SH-SY5Y (cell line): ENCODE measurements at regions not wholly inside any gene's neighbourhood (a gene's known extent, or its start where the extent isn't known, plus 50 kb on each side); places are given as distances from the start of the nearest gene placed in this dataset.

Source experiments
- GATA2 ChIP-seq: IDR thresholded peaks from 2 replicates; pipeline ENCODE4 v1.6.1; 2011; ENCODE audit warnings: mild to moderate bottlenecking, low read depth, low read length
- GATA3 ChIP-seq: IDR thresholded peaks from 2 replicates; pipeline ENCODE4 v1.6.1; 2011; ENCODE audit warnings: low read depth, mild to moderate bottlenecking, low read length, moderate library complexity

DNA sequence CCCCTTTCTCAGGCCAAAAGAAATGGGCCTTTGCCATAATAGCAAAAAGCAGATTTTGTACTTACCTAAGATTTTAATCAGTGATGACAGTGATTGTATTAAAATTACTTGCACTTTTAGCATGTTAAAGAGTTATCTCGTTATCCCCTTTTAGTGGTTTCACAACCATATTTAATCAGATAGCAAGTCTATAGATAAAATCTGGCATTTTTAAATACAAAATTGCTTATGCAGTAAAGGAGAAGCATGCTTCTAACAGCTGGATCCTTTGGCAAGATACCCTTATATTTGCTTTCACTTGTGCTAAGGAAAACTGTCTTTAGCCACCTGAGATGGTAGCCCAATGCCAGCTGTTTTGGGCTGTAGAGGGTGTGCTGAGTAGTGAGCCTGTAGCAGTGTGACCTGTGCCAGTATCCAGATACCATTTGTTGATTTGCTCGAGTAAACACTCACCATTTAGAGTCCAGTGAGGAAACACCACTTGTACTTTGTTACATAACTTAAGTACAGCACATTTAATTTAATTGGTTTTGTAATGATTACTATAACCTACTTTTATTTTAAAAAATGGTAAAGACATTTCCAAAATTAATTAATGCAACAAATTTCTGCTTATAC lies 314.4 kb upstream of the ZP4 start:
- TF ChIP-seq GATA2 (no peak), GATA3 (peak; percentile 71)

DNA sequence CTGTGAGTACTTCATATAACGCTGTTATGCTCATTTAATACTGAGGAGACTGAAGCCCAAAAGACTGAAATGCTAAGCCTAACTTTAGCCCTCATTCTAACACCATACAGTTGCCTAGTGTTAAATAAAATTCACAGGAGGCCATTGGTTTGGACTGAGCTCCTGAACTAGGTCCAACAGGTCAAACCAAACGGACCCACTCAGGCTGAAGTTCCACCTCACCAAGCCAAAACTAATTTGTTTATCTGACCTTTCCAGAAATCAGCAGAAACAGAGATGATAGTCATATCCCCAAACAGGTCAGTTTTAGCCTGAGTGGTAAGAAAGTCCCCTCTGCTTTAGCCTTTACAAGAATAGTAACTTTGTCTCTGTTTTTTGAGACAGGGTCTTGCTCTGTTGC lies 311.3 kb upstream of the ZP4 start:
- TF ChIP-seq GATA2 (no peak), GATA3 (no peak)

DNA sequence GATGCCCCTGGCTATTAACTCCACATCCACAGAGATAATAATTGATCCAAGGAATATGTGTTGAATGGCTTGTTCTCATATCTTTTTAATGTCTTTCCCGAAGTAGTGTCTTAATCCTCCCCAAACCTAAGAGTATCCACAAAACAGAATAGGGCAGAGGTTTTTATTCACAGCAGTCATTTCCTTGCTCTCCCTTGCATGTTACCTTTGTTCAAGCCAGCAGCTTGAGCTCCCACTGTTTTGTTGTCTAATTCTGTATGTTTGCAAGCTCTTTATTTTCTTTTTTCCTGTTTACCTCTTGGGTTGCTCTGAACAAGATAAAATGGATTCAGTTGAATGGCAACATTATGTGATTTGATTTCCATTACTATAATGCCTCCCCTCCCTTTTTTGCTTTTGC lies 308.6 kb upstream of the ZP4 start:
- TF ChIP-seq GATA3 (no peak), GATA2 (no peak)

DNA sequence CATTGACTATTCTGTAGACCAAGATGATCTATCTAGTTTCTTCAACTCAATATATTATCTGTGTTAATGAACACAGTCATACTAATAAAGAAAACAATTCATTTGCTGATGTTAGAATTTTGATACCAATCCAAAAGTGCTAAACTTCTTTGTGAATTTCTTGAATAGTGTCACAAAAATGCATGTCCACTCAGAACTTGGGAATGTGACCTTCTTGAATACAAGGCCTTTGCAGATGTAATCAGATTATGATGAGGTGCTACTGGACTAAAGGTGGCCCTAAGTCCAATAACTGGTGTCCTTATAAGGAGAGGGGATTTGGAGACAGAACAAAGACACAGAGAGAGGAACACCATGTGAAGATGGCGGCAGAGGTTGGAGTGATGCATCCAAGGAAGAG lies 305.8 kb upstream of the ZP4 start:
- no peak for TF ChIP-seq GATA3

DNA sequence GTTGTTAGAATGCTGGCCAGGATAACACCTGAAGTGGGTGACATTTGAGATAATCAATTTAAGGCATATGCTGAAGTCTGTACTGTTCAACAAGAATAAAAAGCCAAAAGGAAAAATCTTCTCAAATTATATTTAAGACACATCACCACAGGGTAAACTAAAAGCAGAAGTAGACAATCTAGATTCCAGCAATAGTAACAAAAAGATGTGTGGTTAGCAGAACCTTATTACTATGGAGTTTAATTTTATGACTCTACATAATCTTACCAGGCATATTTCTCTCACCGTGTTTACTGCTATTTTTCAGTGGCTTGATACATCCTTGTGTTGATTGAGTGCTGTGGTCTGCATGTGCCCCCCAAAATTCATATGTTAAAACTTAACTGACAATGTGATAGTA lies 300.4 kb upstream of the ZP4 start:
- TF ChIP-seq GATA2 (no peak), GATA3 (no peak)

DNA sequence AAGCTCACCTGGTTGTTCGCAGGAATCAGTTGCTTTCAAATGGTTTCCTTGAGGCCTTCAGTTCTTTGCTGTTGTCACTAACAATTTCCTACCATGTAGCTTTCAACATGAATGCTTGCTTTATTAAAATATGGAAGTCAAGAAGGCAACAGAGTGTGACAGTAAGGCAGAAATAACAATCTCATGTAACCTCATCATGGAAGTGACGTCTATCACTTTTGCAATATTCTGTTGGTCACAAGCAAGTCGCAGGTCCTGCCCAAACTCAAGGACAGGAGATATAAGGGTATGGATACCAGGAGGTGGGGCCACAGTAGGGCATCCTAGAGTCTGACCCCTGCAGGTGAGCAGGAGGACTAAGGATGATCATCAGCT lies 296.8 kb upstream of the ZP4 start:
- TF ChIP-seq GATA2 = no peak
- no peak for TF ChIP-seq GATA3

DNA sequence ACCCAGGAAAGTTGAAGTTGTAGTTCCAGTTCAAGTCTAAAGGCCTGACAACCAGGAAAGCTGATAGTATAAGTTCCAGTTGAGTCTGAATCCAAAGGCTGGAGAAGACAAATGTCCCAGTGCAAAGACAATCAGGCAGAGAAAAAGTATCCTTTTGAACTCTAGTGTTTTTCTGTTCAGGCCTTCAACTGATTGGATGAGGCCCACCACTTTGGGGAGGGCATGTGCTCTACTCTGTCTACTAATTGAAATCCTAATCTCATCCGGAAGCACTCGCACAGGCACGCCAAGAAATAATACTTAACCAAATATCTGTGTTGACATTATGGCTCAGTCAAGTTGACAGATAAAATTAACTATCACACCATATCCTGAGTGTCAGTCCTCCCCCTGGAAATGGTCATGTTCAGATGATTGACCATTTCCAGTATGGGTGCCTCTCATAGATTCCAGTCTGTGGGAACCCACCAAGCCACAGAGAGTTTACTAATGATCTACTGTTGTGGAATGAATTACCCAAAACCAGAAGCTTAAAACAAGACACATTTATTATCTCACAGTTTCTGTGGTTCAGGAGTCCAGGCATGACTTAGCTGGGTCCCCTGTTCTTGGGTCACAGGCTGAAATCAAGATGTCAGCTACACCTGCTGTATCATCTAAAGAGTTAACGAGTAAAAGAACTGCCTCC lies 296.3 kb upstream of the ZP4 start:
- TF ChIP-seq GATA3 (no peak), GATA2 (no peak)

DNA sequence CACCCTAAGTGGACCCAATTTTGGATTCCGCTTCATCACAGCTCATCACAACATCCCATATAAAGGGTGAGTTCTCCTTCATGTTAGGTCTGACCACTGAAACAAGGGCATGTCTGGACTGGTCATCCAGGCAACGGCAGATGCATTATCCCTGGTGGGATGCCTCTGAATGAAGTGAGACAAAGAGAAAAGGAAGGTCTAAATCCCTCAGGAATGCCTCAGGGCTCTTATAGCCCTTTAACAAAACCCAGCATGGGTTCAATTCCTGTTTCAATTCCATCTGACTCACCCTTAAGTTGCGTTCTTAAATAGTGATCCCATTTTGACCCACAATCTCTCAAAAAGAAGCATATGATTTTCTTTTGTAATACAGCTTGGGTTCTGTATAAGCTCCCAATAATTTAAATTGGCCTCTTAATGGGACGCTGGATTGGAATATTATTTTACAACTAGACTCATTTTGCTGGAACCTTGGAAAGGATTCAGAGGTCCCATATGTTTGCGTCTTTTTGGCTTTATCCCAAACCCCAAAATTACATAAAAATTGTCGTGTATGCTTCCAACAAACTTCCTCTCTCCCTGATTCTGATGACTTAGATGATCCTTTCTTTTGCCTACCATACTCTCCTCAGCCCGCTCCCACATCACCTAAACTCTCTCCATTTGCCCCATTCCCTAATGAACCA lies 287.4 kb upstream of the ZP4 start:
- TF ChIP-seq GATA2 = no peak

DNA sequence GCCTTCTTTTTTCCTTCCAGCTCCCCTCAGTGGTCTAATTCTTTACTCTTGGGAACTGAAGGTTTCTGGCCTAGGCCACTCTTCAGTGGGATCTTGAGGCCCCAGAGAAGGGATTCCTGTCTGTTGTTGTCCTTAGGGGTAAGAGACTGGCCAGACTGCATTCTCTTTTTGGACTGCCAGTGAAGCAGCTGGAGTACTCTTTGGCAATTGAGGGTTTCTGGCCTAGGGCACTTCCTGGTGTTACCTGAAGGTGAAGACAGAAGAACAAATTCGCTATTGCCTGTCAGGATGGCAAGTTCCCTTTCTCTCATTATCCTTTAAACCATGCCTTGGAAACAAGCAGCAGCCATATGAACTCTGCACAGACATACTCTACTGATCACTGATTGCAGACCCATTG lies 286.6 kb upstream of the ZP4 start:
- TF ChIP-seq GATA2 (no peak), GATA3 (no peak)

DNA sequence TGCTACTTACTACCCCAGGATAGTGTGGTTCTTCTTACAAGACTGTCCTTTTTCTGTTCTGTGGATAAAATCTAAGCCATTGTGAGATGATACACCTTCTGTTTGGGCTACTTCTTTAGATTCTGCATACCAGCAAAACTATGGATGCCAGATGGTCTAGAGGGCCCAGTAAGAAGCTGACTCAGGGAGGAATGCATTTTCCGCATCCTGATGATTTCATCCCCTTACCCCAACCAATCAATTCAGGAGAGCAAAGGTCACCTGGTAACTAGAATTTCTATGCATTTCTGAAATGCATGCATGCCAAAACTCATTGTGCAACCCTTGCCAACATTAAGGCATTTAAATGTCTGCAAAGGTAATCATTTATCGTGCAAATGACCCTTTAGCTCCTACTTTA lies 285.7 kb upstream of the ZP4 start:
- TF ChIP-seq GATA2 (no peak), GATA3 (no peak)

DNA sequence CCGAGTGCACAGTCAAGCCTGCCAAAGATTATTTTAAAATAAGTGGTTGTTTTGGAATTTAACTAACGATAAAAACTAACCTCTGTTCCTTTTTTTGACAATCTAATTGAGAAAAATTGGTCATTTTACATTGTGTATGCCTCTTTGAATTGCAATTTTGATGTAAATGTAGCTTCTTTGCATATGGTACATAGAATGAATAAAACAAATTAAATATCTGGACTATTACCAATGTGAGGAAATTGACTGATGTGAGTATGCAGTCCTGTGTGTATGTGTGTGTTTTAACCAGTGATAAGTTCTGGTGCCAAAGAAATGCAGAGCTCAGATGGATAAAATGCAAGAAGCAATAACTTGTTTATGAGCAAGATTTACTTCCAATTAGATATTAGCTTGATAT lies 281.3 kb upstream of the ZP4 start:
- TF ChIP-seq GATA2 (no peak), GATA3 (no peak)

DNA sequence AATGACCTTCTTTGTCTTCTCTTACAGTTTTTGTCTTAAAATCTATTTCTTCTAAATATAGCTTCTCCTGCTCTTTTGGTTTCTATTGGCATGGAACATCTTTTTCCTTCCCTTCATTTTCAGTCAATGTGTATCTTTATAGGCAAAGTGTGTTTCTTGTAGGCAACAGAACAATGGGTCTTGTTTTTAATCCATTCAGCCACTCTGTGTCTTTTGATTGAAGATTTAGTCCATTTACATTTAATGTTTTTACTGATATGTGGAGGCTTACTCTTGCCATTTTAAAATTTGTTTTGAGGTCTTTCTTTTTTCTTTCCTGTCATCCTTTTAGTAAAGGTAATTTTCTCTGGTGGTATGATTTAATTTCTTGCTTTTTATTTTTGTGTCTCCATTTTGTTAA lies 271.2 kb upstream of the ZP4 start:
- TF ChIP-seq GATA3 (no peak), GATA2 (no peak)

DNA sequence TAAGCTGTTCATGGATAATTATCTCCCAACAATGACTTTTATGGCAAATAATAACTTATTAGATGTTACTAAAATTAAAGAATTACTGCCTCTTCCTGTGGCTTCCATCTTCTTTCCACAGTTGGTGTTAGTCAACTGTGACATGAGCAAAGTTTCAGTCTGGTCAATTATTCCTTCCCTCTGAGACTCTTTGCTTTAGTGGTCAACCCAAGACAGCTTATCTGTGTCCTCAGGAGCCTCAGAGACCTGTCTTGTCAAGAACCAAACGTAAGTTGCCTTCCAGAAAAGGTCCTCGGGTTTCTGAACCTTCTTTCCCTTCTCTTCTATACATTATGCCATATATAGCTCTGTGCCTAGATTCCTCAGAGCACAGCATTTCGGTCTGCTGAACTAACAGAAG lies 263.2 kb upstream of the ZP4 start:
- TF ChIP-seq GATA2 (no peak), GATA3 (no peak)

DNA sequence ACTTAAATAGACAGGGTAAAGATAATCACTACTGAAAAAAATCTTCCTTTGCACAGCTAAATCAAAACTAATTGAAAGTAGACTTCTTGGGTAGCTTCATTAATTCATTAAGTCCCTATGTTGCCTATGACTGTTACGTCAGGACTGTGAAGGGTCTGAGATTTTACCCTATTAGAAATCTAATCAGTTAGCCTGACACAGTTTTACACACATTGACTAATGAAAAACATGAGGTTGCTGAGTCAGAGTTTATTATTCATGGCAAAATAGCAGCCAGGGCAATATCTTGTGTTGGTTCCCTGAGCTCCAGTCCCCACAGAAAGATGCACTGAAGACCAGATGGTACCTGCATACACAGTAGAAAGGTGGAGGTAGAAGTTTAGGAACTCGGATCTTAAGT lies 262.5 kb upstream of the ZP4 start:
- TF ChIP-seq GATA3 (no peak), GATA2 (no peak)

DNA sequence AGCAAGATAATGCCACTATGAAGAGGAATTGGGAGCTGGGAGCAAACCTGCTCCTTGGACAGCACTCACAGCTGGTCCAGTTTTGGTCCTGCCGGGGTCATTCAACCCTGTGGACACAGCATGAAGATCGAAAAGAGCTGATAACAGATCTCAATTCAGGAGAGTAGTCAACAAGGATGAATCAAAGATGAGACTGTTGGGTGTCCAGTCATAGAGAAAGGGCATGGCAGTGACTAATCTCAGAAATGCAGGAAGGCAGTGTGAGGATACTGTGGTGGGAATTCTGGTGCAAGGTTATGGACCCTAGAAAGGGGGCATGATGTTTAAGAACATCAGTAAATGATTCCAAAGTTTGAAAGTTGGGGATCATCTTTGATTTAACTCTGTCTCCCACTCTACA lies 261.4 kb upstream of the ZP4 start:
- TF ChIP-seq GATA2 (no peak), GATA3 (no peak)

DNA sequence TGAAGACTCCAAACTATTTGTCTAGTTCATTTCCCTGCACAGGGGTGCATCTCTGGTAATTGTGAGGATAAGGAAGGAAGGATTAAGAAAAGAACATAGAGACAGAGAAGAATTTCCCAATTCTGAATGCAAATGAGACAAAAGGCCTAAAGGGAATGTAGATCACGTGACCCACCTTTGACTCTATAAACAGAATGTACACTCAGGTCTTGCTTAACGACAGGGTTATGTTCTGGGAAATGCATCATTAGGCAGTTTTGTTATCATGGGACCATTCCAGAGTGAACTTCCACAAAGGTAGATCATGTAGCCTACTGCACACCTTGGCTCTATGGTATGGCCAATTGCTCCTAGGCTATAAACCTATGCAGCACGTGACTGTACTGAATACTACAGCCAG lies 252.3 kb upstream of the ZP4 start:
- TF ChIP-seq GATA2 (no peak), GATA3 (no peak)
